Endodermal cell (in vitro differentiated cells): ENCODE measurements at regions not wholly inside any gene's neighbourhood (a gene's known extent, or its start where the extent isn't known, plus 50 kb on each side); places are given as distances from the start of the nearest gene placed in this dataset.

Experiments
- DNase-seq: peaks from one replicate; pipeline ENCODE4 v3.0.0-alpha.2; 2017
- H3K27ac ChIP-seq: 2 replicates; pipeline ENCODE4 v1.5.1; 2013; ENCODE audit warnings: mild to moderate bottlenecking, low read depth, low read length, moderate library complexity
- H3K27me3 ChIP-seq: 2 replicates; pipeline ENCODE4 v1.6.1; 2013; ENCODE audit warnings: mild to moderate bottlenecking, low read length, moderate library complexity; ENCODE audit not compliant: insufficient read depth, control insufficient read depth, poor library complexity, severe bottlenecking
- H3K36me3 ChIP-seq: 2 replicates; pipeline ENCODE4 v1.7.0; 2013; ENCODE audit warnings: mild to moderate bottlenecking, low read length, moderate library complexity; ENCODE audit not compliant: control insufficient read depth, insufficient read depth
- H3K4me1 ChIP-seq: one replicate; pipeline ENCODE4 v1.7.0; 2013; ENCODE audit warnings: low read length; ENCODE audit not compliant: control insufficient read depth, insufficient read depth
- H3K4me3 ChIP-seq: 2 replicates; pipeline ENCODE4 v1.5.1; 2013; ENCODE audit warnings: mild to moderate bottlenecking, low read length, moderate library complexity
- H3K9ac ChIP-seq: 2 replicates; pipeline ENCODE4 v1.6.1; 2013; ENCODE audit warnings: mild to moderate bottlenecking, low read length, moderate library complexity; ENCODE audit not compliant: poor library complexity, severe bottlenecking; ENCODE audit errors: extremely low read depth
- H3K9me3 ChIP-seq: 2 replicates; pipeline ENCODE4 v1.6.1; 2013; ENCODE audit warnings: mild to moderate bottlenecking, low read length, moderate library complexity; ENCODE audit not compliant: control insufficient read depth
- H3K27ac Mint-ChIP-seq: 2 replicates; pipeline ENCODE4 v1.8.0; 2020; ENCODE audit warnings: mixed read lengths
- H3K27me3 Mint-ChIP-seq: 2 replicates; pipeline ENCODE4 v1.8.0; 2021; ENCODE audit warnings: mild to moderate bottlenecking, mixed read lengths; ENCODE audit not compliant: insufficient read depth
- H3K36me3 Mint-ChIP-seq: 2 replicates; pipeline ENCODE4 v1.8.0; 2020; ENCODE audit warnings: low read depth, mixed read lengths
- H3K4me1 Mint-ChIP-seq: 2 replicates; pipeline ENCODE4 v1.8.0; 2020; ENCODE audit warnings: mixed read lengths
- H3K4me3 Mint-ChIP-seq: 2 replicates; pipeline ENCODE4 v1.8.0; 2020; ENCODE audit warnings: mild to moderate bottlenecking, moderate library complexity, mixed read lengths
- H3K9me3 Mint-ChIP-seq: 2 replicates; pipeline ENCODE4 v1.8.0; 2020; ENCODE audit warnings: mild to moderate bottlenecking, mixed read lengths
- WGBS, 2 experiments: methylation state at CpG; one replicate each; pipeline versions ENCODE4 v1.1.5 to v1.1.7; 2013; ENCODE audit warnings: missing lambda C conversion rate in 2 of 2, mixed read lengths in 1 of 2; ENCODE audit not compliant: insufficient coverage in 1 of 2, insufficient read length in 1 of 2; 5-methylcytosine and 5-hydroxymethylcytosine counted together
- TF ChIP-seq, protein P1 (sequence below): fragments of 200-600 bp; sonication (generic); conservative IDR thresholded peaks from 2 replicates; pipeline ENCODE4 v1.5.0; 2021; ENCODE audit warnings: antibody characterized with exemption, mild to moderate bottlenecking

DNA sequence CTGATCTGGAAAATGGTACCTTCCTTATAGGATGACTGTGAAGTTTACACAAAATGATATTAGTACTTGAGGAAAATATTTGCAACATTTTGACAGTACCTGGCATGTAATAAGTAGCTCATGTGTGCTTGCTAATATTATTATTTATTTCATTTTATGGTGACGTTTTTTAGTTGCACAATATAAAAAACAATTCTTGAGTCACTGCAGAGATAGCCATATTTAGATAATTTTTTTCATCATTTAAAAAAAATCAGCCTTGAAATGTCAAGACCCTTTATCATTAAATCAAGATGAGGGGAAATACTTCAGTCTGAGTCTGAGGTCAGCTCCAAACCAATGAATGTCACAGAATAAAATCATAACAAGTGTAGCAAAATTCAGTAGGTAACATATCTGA, 196.8 kb upstream of the RUNX1 start:
- Mint-ChIP-seq H3K9me3 (peaks cover 13% of the 10 kb centered on the region), H3K4me3 (no peak overlapping the region), H3K27ac (no peak overlapping the region), H3K4me1 (no peaks in the 10 kb centered on the region), H3K27me3 (no peaks in the 10 kb centered on the region), H3K36me3 (no peaks in the 10 kb centered on the region)
- no peaks in the 10 kb centered on the region for H3K4me1 ChIP-seq
- H3K36me3 ChIP-seq, result no peaks in the 10 kb centered on the region
- WGBS, 2 experiments, result 100% methylated on average over 1 of the region's 1 CpG; no CpG with 5 or more reads in 1 of the 2 experiments
- TF ChIP-seq, protein P1, sequence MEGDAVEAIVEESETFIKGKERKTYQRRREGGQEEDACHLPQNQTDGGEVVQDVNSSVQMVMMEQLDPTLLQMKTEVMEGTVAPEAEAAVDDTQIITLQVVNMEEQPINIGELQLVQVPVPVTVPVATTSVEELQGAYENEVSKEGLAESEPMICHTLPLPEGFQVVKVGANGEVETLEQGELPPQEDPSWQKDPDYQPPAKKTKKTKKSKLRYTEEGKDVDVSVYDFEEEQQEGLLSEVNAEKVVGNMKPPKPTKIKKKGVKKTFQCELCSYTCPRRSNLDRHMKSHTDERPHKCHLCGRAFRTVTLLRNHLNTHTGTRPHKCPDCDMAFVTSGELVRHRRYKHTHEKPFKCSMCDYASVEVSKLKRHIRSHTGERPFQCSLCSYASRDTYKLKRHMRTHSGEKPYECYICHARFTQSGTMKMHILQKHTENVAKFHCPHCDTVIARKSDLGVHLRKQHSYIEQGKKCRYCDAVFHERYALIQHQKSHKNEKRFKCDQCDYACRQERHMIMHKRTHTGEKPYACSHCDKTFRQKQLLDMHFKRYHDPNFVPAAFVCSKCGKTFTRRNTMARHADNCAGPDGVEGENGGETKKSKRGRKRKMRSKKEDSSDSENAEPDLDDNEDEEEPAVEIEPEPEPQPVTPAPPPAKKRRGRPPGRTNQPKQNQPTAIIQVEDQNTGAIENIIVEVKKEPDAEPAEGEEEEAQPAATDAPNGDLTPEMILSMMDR, result no peak
- no peaks in the 10 kb centered on the region for H3K27me3 ChIP-seq
- no peak overlapping the region for H3K27ac ChIP-seq
- DNase-seq, result no peak
- H3K9me3 ChIP-seq, result peaks cover 15% of the 10 kb centered on the region
- no peak overlapping the region for H3K9ac ChIP-seq
- H3K4me3 ChIP-seq, result no peak overlapping the region

DNA sequence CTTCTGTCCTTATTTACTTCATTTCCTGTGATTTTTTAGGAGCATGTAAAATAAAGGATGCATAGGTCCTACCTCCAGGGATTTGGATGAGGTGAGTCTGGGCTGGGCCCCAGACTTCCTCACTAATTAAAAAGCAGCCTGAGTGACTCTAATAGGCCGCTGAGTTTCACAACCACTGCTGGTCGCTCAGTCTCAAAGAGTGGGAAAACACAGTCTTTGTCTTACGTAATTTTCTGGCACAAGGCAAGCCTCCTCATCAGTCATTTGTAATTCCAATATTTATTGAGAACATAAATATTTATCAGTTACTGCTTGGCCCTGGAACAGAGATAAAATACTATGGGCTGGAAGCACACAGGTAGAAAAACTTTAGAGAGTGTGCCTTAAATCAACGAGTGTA, 195.4 kb upstream of the RUNX1 start:
- DNase-seq, result no peak
- no peaks in the 10 kb centered on the region for H3K4me1 ChIP-seq
- H3K9me3 Mint-ChIP-seq, result peaks cover 2% of the 10 kb centered on the region
- H3K36me3 ChIP-seq, result no peaks in the 10 kb centered on the region
- H3K27ac ChIP-seq, result no peak overlapping the region
- no peaks in the 10 kb centered on the region for H3K27me3 Mint-ChIP-seq
- no peak overlapping the region for H3K9ac ChIP-seq
- TF ChIP-seq, protein P1, result no peak
- H3K36me3 Mint-ChIP-seq, result no peaks in the 10 kb centered on the region
- H3K27ac Mint-ChIP-seq, result no peak overlapping the region
- H3K4me3 ChIP-seq, result no peak overlapping the region
- no peaks in the 10 kb centered on the region for H3K27me3 ChIP-seq
- H3K4me3 Mint-ChIP-seq, result no peak overlapping the region
- H3K4me1 Mint-ChIP-seq, result peaks cover 3% of the 10 kb centered on the region
- H3K9me3 ChIP-seq, result peaks cover 1% of the 10 kb centered on the region
- WGBS, 2 experiments, result 88 to 95% methylated on average over 2 to 4 of the region's 4 CpGs

DNA sequence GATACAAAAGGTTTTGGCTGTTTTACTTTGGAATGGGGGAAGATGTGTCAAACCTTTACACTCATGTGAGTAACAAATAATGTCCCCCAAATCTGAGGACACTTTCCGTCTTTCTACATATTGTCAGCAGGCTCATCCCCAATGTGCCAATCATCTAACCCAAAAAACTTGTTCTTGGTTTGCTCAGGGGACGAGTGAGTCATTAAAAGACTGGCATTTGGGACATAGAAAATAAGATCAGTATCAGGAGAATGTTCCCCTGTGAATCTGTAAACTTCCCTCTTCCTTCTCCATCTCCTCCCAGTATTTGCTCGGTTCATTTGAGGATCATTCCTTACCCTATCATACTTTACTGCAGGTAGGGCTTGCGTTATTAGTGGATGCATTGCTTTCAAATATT, 194.1 kb upstream of the RUNX1 start:
- H3K27me3 Mint-ChIP-seq, result no peaks in the 10 kb centered on the region
- no peaks in the 10 kb centered on the region for H3K4me1 ChIP-seq
- H3K9me3 Mint-ChIP-seq, result no peaks in the 10 kb centered on the region
- H3K4me3 Mint-ChIP-seq, result no peak overlapping the region
- no peak overlapping the region for H3K27ac Mint-ChIP-seq
- H3K36me3 Mint-ChIP-seq, result no peaks in the 10 kb centered on the region
- no peaks in the 10 kb centered on the region for H3K36me3 ChIP-seq
- H3K4me3 ChIP-seq, result no peak overlapping the region
- TF ChIP-seq, protein P1, result no peak
- no peaks in the 10 kb centered on the region for H3K9me3 ChIP-seq
- no peak overlapping the region for H3K27ac ChIP-seq
- H3K9ac ChIP-seq, result no peak overlapping the region
- DNase-seq, result no peak
- peaks cover 4% of the 10 kb centered on the region for H3K4me1 Mint-ChIP-seq
- H3K27me3 ChIP-seq, result no peaks in the 10 kb centered on the region
- 90 to 93% methylated on average over 2 to 3 of the region's 4 CpGs for WGBS, 2 experiments
